HG03280 (cell line): ENCODE measurements at regions not wholly inside any gene's neighbourhood (a gene's known extent, or its start where the extent isn't known, plus 50 kb on each side); places are given as distances from the start of the nearest gene placed in this dataset.
"Not testable (repeated sequence)": the region's sequence is repeated elsewhere in the genome, so short reads cannot be mapped to it uniquely, and the experiment has no call there.

ENCODE experiments used
- ATAC-seq: cut with Tn5 transposase; IDR thresholded peaks from one replicate; pipeline ENCODE4 v1.9.1; 2021; ENCODE audit warnings: mild to moderate bottlenecking, moderate library complexity; ENCODE audit not compliant: unreplicated experiment

DNA sequence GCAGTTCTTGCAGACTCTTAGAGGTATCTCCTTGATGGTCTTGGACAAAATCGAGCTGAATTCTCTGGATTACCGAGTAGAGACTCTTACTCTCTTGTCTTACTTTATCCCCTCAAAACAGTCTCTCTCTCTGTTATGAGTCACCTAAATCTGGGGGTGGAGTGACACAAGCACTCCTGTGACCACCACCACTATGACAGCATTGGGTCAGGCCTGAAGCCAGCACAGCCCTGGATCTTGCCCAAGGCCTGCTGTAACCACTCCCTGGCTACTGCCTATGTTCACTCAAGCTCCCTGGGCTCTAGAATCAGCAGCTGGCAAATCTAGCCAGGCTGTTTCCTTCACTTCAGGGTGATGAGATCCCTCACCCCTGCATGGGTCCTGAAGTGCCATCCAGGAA lies 662.5 kb downstream of the LUZP2 start:
- no peak for ATAC-seq

DNA sequence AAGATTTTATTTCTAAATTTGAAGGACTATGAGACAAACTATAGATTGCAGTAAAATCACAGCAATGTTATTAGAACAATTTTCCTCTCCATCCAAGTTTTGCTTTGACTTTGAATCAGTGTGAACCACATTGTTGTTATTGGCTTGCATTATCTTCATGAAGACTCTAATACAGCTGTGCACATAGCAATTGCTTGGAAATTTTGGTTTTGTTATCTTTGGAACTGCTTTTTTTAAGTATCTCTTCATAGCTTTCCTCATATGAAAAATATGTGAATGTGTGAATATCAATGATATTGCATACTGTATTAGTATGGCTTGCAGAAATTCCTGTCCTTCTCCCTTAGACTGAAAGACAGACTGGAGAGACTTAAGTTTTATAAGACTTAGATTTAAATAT lies 666.6 kb downstream of the LUZP2 start:
- no peak for ATAC-seq

DNA sequence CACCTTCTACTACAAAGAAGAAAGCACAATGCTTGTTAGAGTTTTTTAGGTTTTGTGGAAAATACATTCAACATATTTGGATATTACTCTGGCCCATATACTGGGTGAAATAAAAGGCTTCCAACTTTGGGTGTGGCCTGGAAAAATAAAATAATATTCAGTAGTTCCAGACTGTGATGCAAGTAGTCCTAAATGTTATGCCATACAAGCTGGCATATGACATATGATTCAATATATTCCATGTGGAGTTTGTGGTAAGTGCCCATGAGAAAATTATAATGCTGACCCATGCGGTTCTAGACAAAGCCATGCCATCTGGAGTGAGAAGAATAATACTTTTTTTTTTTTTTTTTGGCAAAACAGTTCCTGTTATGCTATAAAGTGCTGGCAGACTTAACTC lies 683.3 kb downstream of the LUZP2 start:
- no peak for ATAC-seq

DNA sequence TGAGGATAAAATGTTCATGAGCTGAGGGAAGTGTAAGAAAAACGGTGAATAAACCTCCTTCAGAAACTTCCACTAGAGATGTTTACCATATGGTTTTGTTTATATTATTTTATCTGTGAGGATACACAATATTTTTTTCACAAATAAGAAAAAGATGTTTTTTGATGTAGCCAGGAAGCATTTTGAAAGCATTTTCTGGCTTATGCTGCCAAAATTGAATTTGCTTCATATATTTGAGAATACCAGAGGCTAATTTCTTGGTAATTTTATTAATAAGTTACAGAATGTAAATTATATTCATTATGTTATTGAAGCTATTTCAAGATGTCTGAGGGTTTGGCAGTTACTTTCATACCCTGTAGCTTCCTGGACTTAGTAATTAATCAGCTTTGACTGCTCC lies 686.6 kb downstream of the LUZP2 start:
- no peak for ATAC-seq

DNA sequence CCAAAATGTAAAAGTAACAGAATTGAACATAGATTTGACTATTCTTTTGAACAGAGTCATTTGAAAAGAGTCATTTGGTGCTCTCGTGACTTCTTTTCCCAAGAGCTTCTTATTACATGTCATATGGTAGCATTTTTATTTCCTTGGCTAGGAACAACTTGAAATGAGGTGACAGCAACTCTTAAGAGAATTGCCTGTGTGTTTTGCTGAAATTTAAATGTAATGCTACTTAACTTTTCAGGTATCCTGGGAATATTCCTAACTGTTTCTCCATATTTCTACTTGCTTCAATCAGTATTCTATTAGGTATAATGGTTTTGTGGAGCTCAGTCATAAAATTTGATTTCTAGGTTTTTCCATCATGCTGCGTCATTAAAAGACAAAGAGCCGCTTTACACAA lies 700.7 kb downstream of the LUZP2 start:
- no peak for ATAC-seq

DNA sequence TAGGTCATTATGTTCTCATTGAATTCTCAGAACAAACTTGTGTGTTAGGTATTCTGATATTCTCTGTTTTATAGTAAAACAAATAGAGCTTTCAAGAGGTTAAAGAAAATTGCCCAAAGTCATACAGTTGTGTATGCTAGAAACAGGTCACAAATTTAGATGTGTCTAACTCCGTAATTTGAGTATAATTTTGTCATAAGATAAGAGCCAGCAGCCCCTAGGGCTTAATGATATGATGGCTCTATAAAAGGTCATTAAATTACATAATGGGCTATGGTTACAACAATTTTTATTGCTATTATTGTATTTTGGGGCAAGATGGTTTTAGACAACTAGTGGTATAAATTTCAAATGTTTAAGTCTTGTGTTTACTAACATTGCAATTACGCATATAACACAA lies 701.9 kb downstream of the LUZP2 start:
- ATAC-seq, result no peak

DNA sequence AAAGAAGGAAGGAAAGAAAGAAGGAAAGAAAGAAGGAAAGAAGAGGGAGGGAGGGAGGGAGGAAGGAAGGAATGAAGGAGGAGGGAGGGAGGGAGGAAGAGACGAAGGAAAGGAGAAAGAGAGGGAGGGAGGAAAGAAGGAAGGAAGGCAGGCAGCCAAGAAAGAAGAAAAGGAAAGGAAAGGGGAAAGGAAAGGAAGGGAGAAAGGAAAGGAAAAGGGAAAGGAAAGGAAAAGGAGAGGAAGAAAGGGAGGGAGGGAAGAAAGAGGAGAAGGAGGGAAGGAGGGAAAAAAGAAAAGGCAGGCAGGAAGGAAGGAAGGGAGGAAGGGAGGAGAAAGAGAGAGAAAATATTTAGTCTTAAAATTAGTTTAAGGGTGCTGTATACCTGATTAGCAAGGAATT lies 704.1 kb downstream of the LUZP2 start:
- no peak for ATAC-seq

DNA sequence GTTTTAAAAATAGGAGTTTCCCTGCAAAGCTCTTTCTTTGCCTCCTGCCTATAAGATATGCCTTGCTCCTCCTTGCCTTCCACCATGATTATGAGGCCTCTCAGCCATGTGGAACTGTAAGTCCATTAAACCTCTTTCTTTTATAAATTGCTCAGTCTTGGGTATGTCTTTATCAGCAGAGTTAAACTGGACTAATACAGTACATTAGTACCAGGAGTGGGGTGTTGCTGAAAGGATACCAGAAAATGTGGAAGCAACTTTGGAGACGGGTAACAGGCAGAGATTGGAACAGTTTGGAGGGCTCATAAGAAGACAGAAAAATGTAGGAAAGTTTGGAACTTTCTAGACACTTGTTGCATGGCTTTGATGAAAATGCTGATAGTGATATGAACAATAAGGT lies 709.9 kb downstream of the LUZP2 start:
- no peak for ATAC-seq

DNA sequence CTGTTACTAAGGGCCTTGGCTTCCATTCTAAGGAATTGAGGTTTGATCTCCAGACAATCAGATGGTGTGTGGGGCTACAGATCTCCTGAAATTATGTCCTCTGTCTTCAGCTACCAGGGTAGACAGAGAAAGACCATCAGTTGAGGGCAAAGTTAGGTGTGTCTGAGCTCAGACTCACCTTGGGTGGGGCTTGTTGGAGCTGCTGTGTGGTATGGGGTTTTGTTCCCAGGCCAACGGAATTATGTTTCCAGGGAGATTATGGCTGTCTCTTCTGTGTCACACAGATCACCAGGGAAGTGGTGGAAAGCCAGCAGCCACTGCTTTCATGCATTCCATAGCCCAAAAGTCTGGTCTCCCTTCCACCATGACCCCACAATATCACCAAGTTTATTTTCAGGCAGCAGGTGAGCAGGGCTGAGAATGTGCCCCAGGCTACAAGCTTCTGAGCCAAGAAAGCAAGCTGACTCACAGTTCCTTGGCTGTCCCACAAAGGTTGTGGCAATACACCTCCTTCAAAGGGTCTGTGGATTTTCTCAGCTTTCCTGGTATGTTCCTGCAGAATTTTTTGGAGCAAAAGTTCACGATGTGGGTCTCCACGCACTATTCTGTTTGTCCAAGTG lies 714.9 kb downstream of the LUZP2 start:
- ATAC-seq, result no peak

DNA sequence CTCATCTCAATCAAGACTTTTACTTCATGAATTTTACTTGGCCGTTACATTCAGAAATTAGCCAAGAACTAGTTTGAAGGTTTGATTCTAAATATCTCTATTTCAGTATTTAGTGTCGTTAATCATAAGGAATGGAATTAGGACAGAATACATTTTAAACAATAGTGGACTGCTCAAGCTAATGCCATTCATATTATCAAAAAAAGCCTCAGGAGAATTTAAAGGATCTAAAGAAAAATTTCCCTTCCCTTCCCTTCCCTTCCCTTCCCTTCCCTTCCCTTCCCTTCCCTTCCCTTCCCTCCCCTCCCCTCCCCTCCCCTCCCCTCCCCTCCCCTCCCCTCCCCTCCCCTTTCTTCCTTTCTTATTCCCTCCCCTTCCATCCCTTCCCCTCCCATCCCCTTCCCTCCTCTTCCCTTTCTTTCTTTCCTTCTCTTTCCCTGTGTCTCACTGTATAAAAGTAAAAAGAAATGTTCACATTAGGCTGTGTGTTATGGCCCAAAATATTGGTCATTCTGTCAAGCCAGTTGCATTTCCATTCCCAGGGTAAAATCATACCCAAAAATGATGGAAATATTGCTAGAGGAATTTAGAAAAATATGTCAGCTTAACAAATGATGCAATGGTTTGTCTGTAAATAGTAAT lies 717.8 kb downstream of the LUZP2 start:
- no peak for ATAC-seq

DNA sequence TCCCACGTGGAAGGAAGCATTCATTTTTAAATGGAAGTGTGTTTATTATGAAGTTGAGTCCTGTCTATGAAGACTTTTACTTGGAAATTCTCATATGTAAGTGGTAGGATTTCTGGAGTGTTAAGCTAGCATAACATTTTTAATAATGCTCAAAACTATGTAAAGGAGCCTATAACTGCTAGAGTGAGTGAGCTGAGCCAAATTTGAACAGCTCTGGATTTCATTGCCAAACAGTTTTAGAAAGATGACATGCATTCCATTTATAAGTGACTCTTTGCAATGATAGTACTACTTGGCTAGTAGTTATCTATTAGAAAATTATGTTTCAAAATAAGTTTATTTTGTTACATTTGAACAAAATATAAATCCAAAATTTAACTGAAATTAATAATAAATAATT lies 721.2 kb downstream of the LUZP2 start:
- ATAC-seq, result no peak

DNA sequence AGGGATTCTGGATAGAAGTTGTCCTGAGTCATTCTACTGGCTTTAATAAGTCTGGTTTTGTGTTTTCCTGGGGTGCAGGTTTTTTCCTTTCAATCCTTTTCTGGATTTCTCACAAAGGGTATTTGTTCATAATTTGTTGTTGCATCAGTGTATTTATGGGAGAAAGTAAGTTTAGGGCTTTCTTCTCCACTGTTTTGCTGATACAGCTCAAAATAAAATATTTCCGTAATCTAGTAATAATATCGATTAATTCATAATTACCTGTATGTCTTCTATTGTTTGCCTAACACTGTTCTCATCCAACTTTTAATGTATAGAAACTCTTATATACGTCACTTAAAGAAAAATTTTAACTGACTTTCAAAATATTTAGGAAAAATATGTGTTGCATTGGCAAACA lies 728.2 kb downstream of the LUZP2 start:
- ATAC-seq, result no peak

DNA sequence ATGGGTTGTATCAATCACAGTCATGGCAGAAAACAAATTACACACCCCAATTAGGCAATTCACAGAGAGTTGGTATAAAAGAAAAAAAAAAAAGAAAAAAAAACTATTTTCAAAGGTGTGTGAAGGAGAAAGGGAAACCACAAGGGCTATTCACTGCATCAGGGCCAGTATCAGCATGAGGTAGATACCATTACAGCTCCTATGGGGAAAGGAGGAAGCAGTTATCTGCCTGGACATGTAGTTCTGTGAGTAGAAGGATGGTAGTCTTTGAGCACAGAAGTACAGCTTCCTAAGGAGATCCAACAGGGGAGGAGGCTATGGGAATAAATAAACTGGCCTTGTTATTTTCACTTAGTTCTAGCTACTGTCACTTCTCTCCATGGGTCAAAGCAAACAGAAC lies 746.1 kb downstream of the LUZP2 start:
- no peak for ATAC-seq

DNA sequence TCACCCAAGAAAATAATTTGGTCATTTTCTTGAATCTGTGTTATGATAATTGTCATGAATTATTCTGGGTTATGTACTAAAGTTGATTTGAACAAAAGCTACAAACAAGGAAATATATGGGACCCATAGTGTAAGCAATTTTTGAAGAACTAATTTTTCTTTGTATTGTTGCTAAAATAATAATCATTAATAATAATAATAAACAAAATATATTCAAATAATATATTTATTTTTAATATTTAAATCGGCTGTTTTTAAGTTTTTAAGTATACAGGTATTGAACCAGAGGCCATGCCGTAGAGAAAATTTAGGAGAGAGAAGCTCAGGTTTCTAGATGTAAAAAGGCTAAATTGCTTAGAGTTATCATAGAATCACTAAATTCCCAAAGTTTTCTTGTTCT lies 747.3 kb downstream of the LUZP2 start:
- no peak for ATAC-seq

DNA sequence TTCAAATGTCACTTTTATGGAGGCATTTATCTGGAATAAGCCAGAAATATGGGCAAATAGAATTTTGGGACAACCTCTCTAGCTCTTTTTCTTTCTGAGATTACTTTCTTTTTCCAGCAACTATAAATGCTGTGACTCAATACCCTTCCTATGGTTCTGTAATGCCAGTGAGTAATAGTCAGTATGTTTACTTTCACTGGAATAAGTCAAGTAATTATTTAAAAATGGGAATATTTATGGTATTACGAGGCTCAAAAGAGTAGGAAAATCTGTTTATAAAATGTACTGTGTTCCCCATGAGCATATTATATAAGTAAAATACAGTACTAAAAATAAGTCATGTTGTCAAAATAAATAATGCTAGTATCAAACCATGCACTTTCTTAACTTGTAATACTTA lies 750.5 kb downstream of the LUZP2 start:
- no peak for ATAC-seq

DNA sequence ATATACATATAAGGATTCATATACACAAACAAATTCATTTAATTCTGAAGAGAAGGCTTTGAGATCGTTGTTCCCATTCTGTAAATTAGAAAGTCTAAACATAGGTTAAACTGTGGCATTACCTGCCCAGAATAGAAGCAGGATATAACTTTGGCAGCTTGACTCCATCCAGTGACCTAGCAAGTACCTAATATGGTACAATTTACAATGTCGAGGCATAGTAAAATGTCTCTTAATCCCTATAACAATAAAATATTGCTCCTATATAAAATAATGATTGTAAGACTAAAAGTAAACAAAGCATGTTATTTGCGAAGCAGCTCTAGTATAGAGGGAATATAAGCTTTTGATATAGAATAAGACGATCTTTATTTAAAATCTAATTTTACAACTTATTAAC lies 756.0 kb downstream of the LUZP2 start:
- ATAC-seq, result no peak

DNA sequence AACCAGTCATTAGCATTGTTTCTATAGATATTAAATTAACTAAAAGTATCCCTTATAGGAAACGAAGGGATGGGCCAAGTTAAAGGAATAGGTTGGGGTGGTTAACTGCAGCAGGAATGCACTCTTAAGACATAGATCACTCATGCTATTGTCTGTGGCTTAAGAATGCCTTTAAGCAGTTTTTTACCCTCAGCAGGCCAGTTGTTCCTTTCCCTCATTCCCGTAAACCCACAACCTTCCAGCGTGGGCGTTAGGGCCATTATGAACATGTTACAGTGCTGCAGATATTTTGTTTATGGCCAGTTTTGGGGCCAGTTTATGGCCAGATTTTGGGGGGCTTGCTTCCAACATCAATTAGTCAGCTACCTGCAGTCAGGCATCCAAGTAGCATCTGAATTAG lies 767.0 kb downstream of the LUZP2 start:
- not testable (repeated sequence) for ATAC-seq

DNA sequence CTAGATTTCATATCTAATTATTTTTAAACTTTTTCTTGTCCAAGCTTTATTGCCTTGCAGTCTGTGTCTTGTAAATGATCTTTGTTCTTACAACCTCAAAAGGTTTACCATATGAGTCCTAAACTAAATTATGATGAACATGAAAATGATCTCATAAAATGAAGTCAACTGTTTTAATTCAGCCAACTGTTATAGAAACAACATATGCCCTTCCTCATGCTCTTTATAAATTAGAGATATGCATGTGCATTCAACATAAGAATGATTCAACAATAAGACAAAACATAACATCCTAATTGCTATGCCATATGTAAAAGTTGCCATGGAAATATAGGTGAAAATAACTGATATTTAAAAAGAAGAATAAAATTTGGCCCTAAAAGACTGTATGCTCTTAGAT lies 774.4 kb downstream of the LUZP2 start:
- ATAC-seq, result no peak

DNA sequence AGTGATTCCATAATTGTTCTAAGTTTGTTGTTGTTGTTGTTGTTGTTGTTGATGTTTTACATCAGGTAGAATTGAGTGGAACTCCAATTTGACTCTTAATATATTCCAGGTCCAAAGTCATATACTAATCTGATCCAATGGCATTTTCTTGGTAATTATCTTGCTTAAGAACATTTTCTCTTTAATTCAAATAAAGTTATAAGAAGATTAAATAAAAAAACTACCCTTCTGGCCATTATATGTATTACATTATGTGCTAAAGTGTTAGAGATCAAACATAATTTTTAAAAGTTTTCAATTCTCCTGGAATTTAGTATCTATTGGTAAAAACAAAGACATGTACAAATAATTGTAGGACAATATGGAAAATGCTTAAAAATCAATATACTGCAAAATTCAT lies 775.4 kb downstream of the LUZP2 start:
- ATAC-seq, result no peak

DNA sequence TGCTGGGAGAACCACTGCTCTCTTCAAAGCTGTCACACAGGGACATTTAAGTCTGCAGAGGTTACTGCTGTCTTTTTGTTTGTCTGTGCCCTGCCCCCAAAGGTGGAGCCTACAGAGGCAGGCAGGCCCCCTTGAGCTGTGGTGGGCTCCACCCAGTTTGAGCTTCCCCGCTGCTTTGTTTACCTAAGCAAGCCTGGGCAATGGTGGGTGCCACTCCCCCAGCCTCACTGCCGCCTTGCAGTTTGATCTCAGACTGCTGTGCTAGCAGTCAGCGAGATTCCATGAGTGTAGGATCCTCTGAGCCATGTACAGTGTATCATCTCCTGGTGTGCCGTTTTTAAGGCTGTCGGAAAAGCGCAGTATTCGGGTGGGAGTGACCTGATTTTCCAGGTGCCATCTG lies 784.0 kb downstream of the LUZP2 start:
- not testable (repeated sequence) for ATAC-seq

DNA sequence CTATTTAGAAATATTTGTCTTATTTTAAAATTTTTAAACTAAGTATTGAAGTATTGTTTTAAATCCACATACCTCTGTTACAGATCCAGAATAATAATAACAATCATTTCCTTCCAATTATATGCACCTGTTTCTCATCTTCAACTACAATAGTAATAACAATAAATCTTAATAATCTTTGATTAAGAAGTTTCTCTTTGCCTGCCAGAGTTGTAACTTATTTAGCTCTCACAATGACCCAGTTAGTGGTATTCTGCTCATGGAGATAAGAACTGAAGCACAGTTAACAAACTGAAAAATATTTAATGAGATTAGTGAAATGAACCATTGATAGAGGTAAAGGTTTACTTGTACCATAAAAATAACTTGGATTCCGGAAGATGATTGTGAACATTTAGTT lies 796.3 kb downstream of the LUZP2 start:
- no peak for ATAC-seq

DNA sequence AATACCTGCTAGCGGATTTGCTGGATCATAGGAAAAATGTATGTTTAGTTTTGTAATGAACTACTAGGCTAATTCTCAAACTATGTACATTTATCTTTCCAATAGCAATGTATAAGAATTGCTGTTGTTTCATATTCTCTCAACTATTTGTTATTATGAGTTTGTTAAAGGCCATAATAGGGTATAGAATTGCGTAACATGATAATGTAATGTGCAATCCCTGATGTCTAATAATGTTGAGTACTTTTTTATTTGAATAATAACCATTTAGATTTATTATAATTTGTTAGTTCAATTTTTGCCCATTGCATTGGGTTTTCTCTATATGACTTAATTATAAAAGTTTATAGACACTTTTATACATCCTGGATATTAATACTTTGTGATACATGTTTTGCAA lies 801.6 kb downstream of the LUZP2 start:
- no peak for ATAC-seq

DNA sequence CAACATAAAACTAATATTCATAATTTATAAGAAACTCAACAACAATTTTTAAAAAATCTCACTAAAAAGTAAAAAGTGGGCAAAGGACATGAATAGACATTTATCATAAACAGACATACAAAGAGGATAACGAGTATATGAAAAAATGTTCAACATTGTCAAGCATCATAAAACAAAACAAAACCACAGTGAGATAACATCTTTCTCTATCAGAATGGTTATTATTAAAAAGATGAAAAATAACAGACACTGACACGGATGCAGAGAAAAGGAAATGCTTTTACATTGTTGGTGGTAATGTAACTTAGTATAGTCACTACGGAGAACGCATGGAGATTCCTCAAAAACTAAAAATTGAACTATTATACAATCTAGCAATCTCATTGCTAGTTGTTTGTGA lies 813.0 kb downstream of the LUZP2 start:
- no peak for ATAC-seq
